ENCODE measurements at regions not wholly inside any gene's neighbourhood (a gene's known extent, or its start where the extent isn't known, plus 50 kb on each side); places are given as distances from the start of the nearest gene placed in this dataset.

- intact Hi-C loops (cut with DNase I): no loop called here
- DNase-seq (ENCODE audit: missing footprints) (no peak), ATAC-seq (no peak)
Observed at GRCh38 chr3:132784502-132785025, 62.4 kb upstream of the NPHP3 start.

- ATAC-seq (no peak), DNase-seq (ENCODE audit: missing footprints) (no peak)
- intact Hi-C loops (cut with DNase I): no loop called here
Observed at GRCh38 chr3:132783152-132783551, 60.9 kb upstream of the NPHP3 start.

- intact Hi-C loops (cut with DNase I): no loop called here
- ATAC-seq (no peak), DNase-seq (ENCODE audit: missing footprints) (no peak)
Observed at GRCh38 chr3:132781922-132782321, 59.7 kb upstream of the NPHP3 start.

- ATAC-seq (no peak), DNase-seq (ENCODE audit: missing footprints) (no peak)
- intact Hi-C loops (cut with DNase I): no loop called here
Observed at GRCh38 chr3:132777171-132777570, 55.0 kb upstream of the NPHP3 start.

GRCh38 chr3:132773071-132773619 is 50.9 kb upstream of the NPHP3 start:
- intact Hi-C loops (cut with DNase I): no loop called here
- no peak for DNase-seq (ENCODE audit: missing footprints)
- no peak for ATAC-seq

GRCh38 chr3:132772252-132772651 is 50.0 kb upstream of the NPHP3 start:
- peak; percentile 90 for ATAC-seq
- DNase-seq (ENCODE audit: missing footprints): no peak

More at GRCh38 chr3:132772252-132772651, 50.0 kb upstream of the NPHP3 start:
- intact Hi-C loops (cut with DNase I): no loop called here
